GM13977 (cell line): ENCODE measurements at regions not wholly inside any gene's neighbourhood (a gene's known extent, or its start where the extent isn't known, plus 50 kb on each side); places are given as distances from the start of the nearest gene placed in this dataset.

ENCODE experiments used
- DNase-seq: peaks from one replicate; pipeline ENCODE4 v3.0.0; 2012; ENCODE audit warnings: low spot score
- in situ Hi-C: fragments of 300-500 bp; cut with MboI; formaldehyde crosslinking; loops from one replicate; pipeline ENCODE4 v1.12.0; 2022; ENCODE audit warnings: low sequenced_read_pairs, low pct_unique_long_range_greater_than_20kb, mixed read lengths, inconsistent platforms; ENCODE audit not compliant: unreplicated experiment
- TF ChIP-seq, protein P1 (sequence below): IDR thresholded peaks from 2 replicates; pipeline ENCODE4 v1.5.1; 2012; ENCODE audit warnings: mild to moderate bottlenecking, control low read depth; ENCODE audit not compliant: insufficient read depth; ENCODE audit errors: extremely low read depth, missing control alignments

DNA sequence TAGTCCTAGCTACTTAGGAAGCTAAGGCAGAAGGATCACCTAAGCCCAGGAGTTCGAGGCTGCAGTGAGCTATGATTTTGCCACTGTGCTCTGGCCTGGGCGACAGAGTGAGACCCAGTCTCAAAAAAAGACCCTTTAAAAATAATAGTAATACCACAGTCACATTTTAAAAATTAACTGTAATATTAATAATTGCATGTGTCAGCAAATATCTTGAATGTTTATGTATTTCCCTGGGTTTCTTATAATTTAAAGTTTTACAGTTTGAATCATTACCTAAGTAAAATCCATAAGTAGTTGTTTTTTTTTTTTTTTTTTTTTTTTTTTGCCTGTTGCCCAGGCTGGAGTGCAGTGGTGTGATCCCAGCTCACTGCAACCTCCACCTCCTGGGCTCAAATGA, 69.2 kb downstream of the LYZL2 start:
- TF ChIP-seq, protein P1, sequence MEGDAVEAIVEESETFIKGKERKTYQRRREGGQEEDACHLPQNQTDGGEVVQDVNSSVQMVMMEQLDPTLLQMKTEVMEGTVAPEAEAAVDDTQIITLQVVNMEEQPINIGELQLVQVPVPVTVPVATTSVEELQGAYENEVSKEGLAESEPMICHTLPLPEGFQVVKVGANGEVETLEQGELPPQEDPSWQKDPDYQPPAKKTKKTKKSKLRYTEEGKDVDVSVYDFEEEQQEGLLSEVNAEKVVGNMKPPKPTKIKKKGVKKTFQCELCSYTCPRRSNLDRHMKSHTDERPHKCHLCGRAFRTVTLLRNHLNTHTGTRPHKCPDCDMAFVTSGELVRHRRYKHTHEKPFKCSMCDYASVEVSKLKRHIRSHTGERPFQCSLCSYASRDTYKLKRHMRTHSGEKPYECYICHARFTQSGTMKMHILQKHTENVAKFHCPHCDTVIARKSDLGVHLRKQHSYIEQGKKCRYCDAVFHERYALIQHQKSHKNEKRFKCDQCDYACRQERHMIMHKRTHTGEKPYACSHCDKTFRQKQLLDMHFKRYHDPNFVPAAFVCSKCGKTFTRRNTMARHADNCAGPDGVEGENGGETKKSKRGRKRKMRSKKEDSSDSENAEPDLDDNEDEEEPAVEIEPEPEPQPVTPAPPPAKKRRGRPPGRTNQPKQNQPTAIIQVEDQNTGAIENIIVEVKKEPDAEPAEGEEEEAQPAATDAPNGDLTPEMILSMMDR, result no peak
- in situ Hi-C loops, result no loop called here
- no peak for DNase-seq

DNA sequence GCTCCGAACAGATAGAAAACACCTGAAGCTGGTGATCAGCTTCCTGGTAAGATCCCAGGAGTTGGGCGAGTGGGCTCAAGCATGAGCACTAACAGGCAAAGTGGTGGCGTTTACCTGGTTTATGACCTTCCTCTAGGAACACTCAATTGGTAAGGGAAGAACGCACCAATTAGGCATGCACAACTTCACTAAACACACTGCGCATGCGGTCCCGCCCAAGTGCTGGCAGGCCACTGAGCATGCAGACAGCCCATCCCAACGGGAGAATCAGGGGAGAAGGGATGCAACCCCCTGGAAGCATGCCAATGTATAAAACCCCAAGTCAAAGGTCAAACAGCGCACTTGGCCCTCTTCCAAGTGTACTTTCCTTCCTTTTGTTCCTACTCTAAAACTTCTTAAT, 70.4 kb downstream of the LYZL2 start:
- DNase-seq, result no peak
- TF ChIP-seq, protein P1, result no peak
- in situ Hi-C loops, result no loop called here

DNA sequence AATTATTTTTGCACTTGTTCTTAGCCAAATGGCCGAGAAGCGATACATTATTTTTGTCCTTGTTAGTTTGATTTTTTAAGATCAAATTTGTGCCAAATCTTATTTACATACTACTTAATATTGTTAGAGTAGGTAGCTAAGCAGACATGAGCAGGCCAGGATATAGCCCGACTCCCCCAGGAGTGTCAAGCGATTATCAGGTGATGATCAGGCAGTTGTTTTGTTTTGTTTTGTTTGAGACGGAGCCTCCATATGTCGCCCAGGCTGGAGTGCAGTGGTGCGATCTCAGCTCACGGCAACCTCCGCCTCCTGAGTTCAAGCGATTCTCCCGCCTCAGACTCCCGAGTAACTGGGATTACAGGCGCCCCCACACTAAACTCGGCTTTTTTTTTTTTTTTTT, 71.1 kb downstream of the LYZL2 start:
- DNase-seq, result no peak
- in situ Hi-C loops, result no loop called here
- TF ChIP-seq, protein P1, result no peak

DNA sequence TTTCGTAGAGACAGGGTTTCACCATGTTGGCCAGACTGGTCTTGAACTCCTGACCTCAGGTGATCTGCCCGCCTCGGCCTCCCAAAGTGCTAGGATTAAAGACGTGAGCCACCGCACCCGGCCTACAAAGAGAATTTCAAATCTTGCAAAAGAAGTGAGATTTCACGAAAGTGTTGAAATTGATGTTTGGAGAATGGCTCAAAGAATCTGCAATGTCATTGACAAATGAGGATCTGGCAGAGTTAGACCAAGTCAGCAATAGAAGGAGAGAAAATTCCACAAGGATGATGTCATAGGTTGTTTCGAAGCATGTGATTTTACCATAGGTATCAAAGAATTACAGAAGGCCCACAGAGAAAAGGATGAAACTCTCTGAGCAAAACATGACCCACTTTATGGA, 71.7 kb downstream of the LYZL2 start:
- TF ChIP-seq, protein P1, result no peak
- no peak for DNase-seq
- in situ Hi-C loops, result no loop called here

DNA sequence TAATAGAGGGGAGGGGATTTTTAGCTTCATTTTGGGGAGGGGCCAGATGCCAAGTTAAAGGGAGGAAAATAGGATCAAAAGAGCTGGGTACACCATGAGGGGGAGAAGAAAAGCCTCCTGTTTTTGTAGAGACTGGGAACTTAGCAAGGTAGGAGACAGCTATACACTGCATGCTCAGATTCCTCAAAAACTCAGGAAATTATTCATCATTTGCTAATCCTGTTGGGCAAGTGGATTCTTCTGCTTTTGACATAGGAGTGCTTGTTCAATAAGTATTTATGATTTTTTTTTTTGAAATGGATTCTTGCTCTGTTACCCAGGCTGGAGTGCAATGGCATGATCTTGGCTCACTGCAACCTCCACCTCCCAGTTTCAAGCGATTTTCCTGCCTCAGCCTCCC, 73.4 kb downstream of the LYZL2 start:
- in situ Hi-C loops, result no loop called here
- no peak for DNase-seq
- TF ChIP-seq, protein P1, result no peak

DNA sequence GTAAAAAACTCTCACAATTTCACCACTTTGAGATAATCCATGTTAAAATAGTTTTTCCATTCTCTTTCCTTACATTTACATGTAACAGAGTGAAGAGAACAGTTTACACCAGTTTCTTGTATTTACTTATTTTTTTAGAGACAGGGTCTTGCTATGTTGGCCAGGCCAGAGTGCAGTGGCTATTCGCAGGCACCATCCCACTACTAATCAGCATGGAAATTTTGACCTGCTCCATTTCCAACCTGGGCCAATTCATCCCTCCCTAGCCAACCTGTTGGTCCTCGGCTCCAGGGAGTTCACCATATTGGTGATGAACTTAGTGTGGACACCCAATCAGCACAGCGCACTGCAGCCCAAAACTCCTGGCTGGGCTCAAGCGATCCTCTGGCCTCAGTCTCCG, 74.1 kb downstream of the LYZL2 start:
- in situ Hi-C loops, result no loop called here
- TF ChIP-seq, protein P1, result no peak

DNA sequence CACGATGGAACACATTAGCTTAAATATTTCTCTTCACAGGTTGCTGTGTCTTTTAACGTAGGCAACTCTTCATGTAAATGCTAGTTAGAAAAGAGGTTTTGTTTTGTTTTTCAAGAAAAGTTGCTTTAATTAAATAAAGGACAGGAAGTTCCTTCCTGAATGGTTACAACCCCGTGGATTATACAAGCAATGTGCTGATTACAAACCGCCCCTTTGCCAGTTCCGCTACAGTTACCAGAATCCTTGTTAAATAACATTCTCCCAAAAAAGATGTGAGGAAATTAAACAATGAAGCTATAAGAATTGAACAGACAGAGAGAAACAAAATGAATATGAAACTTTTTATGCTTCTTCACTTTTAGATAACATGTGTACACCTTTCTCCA, 75.1 kb downstream of the LYZL2 start:
- in situ Hi-C loops, result no loop called here
- no peak for DNase-seq
- TF ChIP-seq, protein P1, result no peak

More for the DNA sequence above, 74.1 kb downstream of the LYZL2 start:
- DNase-seq, result no peak
